ENCODE measurements at regions not wholly inside any gene's neighbourhood (a gene's known extent, or its start where the extent isn't known, plus 50 kb on each side); places are given as distances from the start of the nearest gene placed in this dataset.

DNA sequence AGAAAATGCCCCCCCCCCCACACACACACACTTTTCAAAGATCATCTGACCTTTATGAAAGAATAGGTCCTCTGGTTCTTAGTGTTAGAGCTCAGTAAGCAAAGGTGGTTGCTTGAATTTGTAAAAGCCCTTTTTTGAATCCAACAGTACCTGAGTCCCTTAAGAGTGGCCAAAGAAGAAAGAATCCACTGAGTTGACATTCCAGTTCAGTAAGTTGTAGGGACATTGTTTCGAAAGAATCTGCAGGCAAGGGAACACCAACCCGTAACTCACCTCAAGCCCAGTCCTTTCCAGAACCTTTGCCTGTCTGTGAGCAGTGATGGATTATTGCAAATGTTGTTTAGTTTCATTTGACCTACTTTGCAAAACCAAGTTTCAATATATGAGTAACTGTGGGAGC, 64.2 kb upstream of the MAP3K4 start:
- DNase-seq, result no peak
- Histone ChIP-seq H3K9me3 (no peaks in the 10 kb centered on the region), H3K4me3 (no peak overlapping the region), H3K4me1 (peaks cover 0 to 14% (median 7%) of the 10 kb centered on the region in 9 donors), H3K27ac (no peak overlapping the region), H3K27me3 (peaks cover 0 to 30% (median 8%) of the 10 kb centered on the region in 7 donors), H3K36me3 (no peaks in the 10 kb centered on the region)
- TF ChIP-seq CTCF (IDR thresholded peaks at IDR 0.05), result no peak
- no peak for ATAC-seq
- intact Hi-C loops (cut with DNase I), result loop anchor here in 4 of 10 donors (5.0 to 10.0 kb wide), 4 partner anchors 147 to 445 kb away; no protein-coding TSS in a partner anchor
- whole genome bisulfite sequencing, 2 donors, result 89% methylated on average over 2 of the region's 2 CpGs

DNA sequence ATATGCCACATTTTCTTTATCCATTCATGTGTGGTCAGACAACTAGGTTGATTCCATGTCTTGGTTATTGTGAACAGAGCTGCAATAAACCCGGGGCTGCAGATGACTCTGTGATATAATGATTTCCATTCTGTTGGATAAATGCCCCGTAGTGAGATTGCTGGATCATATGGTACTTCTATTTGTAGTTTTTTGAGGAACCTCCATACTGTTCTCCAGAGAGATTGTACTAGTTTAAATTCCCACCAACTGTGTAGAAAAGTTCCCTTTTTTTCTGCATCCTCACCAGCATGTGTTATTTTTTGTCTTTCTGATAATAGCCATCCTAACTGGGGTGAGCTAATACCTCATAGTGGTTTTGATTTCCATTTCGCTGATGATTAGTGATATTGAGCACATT, 62.2 kb upstream of the MAP3K4 start:
- Histone ChIP-seq H3K4me1 (peaks cover 0 to 16% (median 7%) of the 10 kb centered on the region in 9 donors), H3K36me3 (no peaks in the 10 kb centered on the region), H3K9me3 (no peaks in the 10 kb centered on the region), H3K27ac (no peak overlapping the region), H3K4me3 (no peak overlapping the region), H3K27me3 (peaks cover 0 to 30% (median 8%) of the 10 kb centered on the region in 7 donors)
- intact Hi-C loops (cut with DNase I), result loop anchor here in 4 of 10 donors (5.0 to 10.0 kb wide), 4 partner anchors 145 to 443 kb away; no protein-coding TSS in a partner anchor
- WGBS, 2 donors, result 83 to 87% methylated on average over 3 of the region's 3 CpGs
- DNase-seq (no peak), ATAC-seq (no peak)
- TF ChIP-seq CTCF (IDR thresholded peaks at IDR 0.05), result no peak

DNA sequence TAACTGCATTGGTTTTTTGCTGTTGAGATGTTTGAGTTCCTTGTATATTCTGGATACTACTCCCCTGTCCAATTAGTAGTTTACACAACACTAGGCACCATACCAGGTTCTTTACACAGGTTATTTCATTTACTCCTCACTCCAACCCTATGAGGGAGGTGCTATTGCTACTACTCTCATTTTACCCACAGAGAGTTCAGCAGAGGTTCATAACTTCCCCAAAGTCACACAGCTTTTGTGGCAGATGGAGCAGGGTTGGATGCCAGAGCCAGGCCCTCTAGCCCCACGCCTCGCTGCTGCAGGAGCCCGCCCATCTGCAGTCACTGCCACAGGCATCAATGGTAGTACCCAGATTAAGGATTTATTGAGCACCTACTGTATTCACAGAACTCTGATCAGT, 61.7 kb upstream of the MAP3K4 start:
- Histone ChIP-seq H3K36me3 (no peaks in the 10 kb centered on the region), H3K27me3 (peaks cover 0 to 30% (median 8%) of the 10 kb centered on the region in 7 donors), H3K27ac (no peak overlapping the region), H3K9me3 (peaks cover 0 to under 1% (median 0%) of the 10 kb centered on the region in 11 donors), H3K4me1 (peaks cover 0 to 16% (median 7%) of the 10 kb centered on the region in 9 donors), H3K4me3 (no peak overlapping the region)
- DNase-seq (no peak), ATAC-seq (no peak)
- WGBS, 2 donors, result 79 to 85% methylated on average over 3 of the region's 3 CpGs
- TF ChIP-seq CTCF (IDR thresholded peaks at IDR 0.05), result no peak
- intact Hi-C loops (cut with DNase I), result loop anchor here (1.0 to 10.0 kb wide), 15 partner anchors 42 to 445 kb away; partner anchors contain the start of gene MAP3K4 (in 5 of the 10)

GRCh38 chr6:160930547-160931377, 60.8 kb upstream of the MAP3K4 start:
- peaks cover 0 to 16% (median 7%) of the 10 kb centered on the region in 9 donors for H3K4me1 ChIP-seq
- 3 to 5% methylated on average over 49 to 50 of the region's 50 CpGs for WGBS, 2 donors
- DNase-seq (peak; percentile 72 to 83), ATAC-seq (peak; percentile 91 to 97 (median 95))
- peak overlapping the region in 2 of 10 donors; percentile 42 to 44 for H3K27ac ChIP-seq
- peaks cover 0 to 24% (median 8%) of the 10 kb centered on the region in 7 donors for H3K27me3 ChIP-seq
- no peaks in the 10 kb centered on the region for H3K36me3 ChIP-seq
- intact Hi-C loops (cut with DNase I), result loop anchor here in 9 of 10 donors (1.0 to 10.0 kb wide), 12 partner anchors 42 to 444 kb away; partner anchors contain the start of gene MAP3K4 (in 5 of the 9)
- TF ChIP-seq CTCF (IDR thresholded peaks at IDR 0.05), result peak; percentile 78 to 98 (median 91)
- peaks cover 0 to 10% (median 0%) of the 10 kb centered on the region in 11 donors for H3K9me3 ChIP-seq
- H3K4me3 ChIP-seq, result peak overlapping the region; percentile 42 to 60 (median 56)

Measured in heart right ventricle (tissue), 16 donors.